T-cell (primary cell): ENCODE measurements at regions not wholly inside any gene's neighbourhood (a gene's known extent, or its start where the extent isn't known, plus 50 kb on each side); places are given as distances from the start of the nearest gene placed in this dataset.

Source experiments
- ATAC-seq, 4 experiments: fragments of 200-7000 bp in 3 of 4; fragments of 150-1000 bp in 1 of 4; cut with Tn5 transposase; replicated peaks in 1 of 4; 1 replicate in 3 of 4; 2 replicates in 1 of 4; pipeline ENCODE4 v1.10.0; 2021; ENCODE audit warnings: moderate library complexity in 3 of 4, mild to moderate bottlenecking in 2 of 4, moderate number of reproducible peaks in 1 of 4
- CTCF ChIA-PET, 2 donors: fragments of 300-600 bp; sonication (Branson Sonifier 250); formaldehyde crosslinking; loops; one replicate each; lab custom pipeline; 2022; ENCODE audit warnings: antibody characterized with exemption in 2 of 2; lab: Charles Lee
- POLR2A ChIA-PET, 2 donors: fragments of 300-600 bp; sonication (Branson Sonifier 250); formaldehyde crosslinking; loops; one replicate each; lab custom pipeline; 2022; ENCODE audit warnings: antibody characterized with exemption in 2 of 2; lab: Charles Lee
- DNase-seq, 35 experiments: peaks; one replicate each; pipeline versions ENCODE4 v3.0.0 to v3.0.0-alpha.2; 2013 to 2023
- H3K27ac ChIP-seq: one replicate; pipeline ENCODE4 v1.5.1; 2013; ENCODE audit warnings: low read length
- H3K27me3 ChIP-seq, 2 experiments: replicated peaks in 1 of 2; 1 replicate in 1 of 2; 2 replicates in 1 of 2; pipeline versions ENCODE4 v1.6.1 to v1.7.0; 2013; ENCODE audit warnings: low read length in 1 of 2, mixed read lengths in 1 of 2; ENCODE audit not compliant: control insufficient read depth in 2 of 2, insufficient read depth in 2 of 2; ENCODE audit errors: extremely low read depth in 1 of 2
- H3K36me3 ChIP-seq, 2 donors: 1 replicate in 1 of 2; 2 replicates in 1 of 2; pipeline versions ENCODE4 v1.6.1 to v1.7.0; 2013; ENCODE audit warnings: low read length in 1 of 2; ENCODE audit not compliant: control insufficient read depth in 2 of 2, insufficient read depth in 1 of 2; ENCODE audit errors: extremely low read depth in 1 of 2
- H3K4me1 ChIP-seq, 2 experiments: 1 replicate in 1 of 2; 2 replicates in 1 of 2; pipeline versions ENCODE4 v1.6.1 to v1.7.0; 2013; ENCODE audit warnings: low read length in 2 of 2, mixed read lengths in 1 of 2; ENCODE audit not compliant: insufficient read depth in 2 of 2, control insufficient read depth in 1 of 2; ENCODE audit errors: extremely low read depth in 1 of 2
- H3K4me3 ChIP-seq, 2 donors: 1 replicate in 1 of 2; 2 replicates in 1 of 2; pipeline versions ENCODE4 v1.5.1 to v1.7.0; 2013; ENCODE audit warnings: mild to moderate bottlenecking in 2 of 2, low read length in 1 of 2, moderate library complexity in 1 of 2; ENCODE audit not compliant: control insufficient read depth in 1 of 2; ENCODE audit errors: extremely low read depth in 1 of 2
- H3K9me3 ChIP-seq: 2 replicates; pipeline ENCODE4 v1.7.0; 2013
- H3K27ac Mint-ChIP-seq, 2 donors: one replicate each; pipeline ENCODE4 v1.8.0; 2020 to 2021; ENCODE audit warnings: mild to moderate bottlenecking in 2 of 2, mixed read lengths in 2 of 2
- H3K27me3 Mint-ChIP-seq, 2 donors: one replicate each; pipeline ENCODE4 v1.8.0; 2021 to 2022; ENCODE audit warnings: mixed read lengths in 2 of 2
- H3K36me3 Mint-ChIP-seq: one replicate; pipeline ENCODE4 v1.8.0; 2021; ENCODE audit warnings: mixed read lengths
- H3K4me1 Mint-ChIP-seq, 3 donors: one replicate each; pipeline ENCODE4 v1.8.0; 2020 to 2022; ENCODE audit warnings: mixed read lengths in 3 of 3, mild to moderate bottlenecking in 1 of 3
- H3K4me3 Mint-ChIP-seq, 3 donors: one replicate each; pipeline ENCODE4 v1.8.0; 2020 to 2022; ENCODE audit warnings: mild to moderate bottlenecking in 3 of 3, mixed read lengths in 3 of 3, moderate library complexity in 3 of 3
- H3K9me3 Mint-ChIP-seq, 3 donors: one replicate each; pipeline ENCODE4 v1.8.0; 2020 to 2022; ENCODE audit warnings: mixed read lengths in 3 of 3
- WGBS: methylation state at CpG from one replicate; pipeline ENCODE4 v1.1.5; 2013; ENCODE audit warnings: missing lambda C conversion rate; ENCODE audit not compliant: insufficient coverage; 5-methylcytosine and 5-hydroxymethylcytosine counted together

GRCh38 chr1:219518907-219519248 is 94.0 kb downstream of the ZC3H11B start:
- Mint-ChIP-seq H3K9me3 (no peaks in the 10 kb centered on the region), H3K27me3 (no peaks in the 10 kb centered on the region), H3K4me3 (no peak overlapping the region), H3K4me1 (no peaks in the 10 kb centered on the region), H3K36me3 (no peaks in the 10 kb centered on the region), H3K27ac (no peak overlapping the region)
- Histone ChIP-seq H3K27me3 (no peaks in the 10 kb centered on the region), H3K27ac (no peak overlapping the region), H3K9me3 (no peaks in the 10 kb centered on the region), H3K4me3 (no peak overlapping the region), H3K36me3 (no peaks in the 10 kb centered on the region), H3K4me1 (no peaks in the 10 kb centered on the region)
- DNase-seq = no peak
- ChIA-PET CTCF (no interaction called here), POLR2A (no interaction called here)
- ATAC-seq = no peak

GRCh38 chr1:219518168-219518906 is 94.6 kb downstream of the ZC3H11B start:
- DNase-seq (no peak), ATAC-seq (no peak)
- WGBS = no CpG with 5 or more reads among the region's 3 CpGs
- no peaks in the 10 kb centered on the region for H3K9me3 Mint-ChIP-seq
- Histone ChIP-seq H3K4me3 (no peak overlapping the region), H3K27me3 (no peaks in the 10 kb centered on the region), H3K4me1 (no peaks in the 10 kb centered on the region), H3K9me3 (no peaks in the 10 kb centered on the region), H3K36me3 (no peaks in the 10 kb centered on the region), H3K27ac (no peak overlapping the region)
- H3K27me3 Mint-ChIP-seq = no peaks in the 10 kb centered on the region
- no peak overlapping the region for H3K27ac Mint-ChIP-seq
- ChIA-PET CTCF (no interaction called here), POLR2A (no interaction called here)
- no peak overlapping the region for H3K4me3 Mint-ChIP-seq
- H3K4me1 Mint-ChIP-seq = no peaks in the 10 kb centered on the region
- no peaks in the 10 kb centered on the region for H3K36me3 Mint-ChIP-seq

GRCh38 chr1:219517031-219517430 is 95.9 kb downstream of the ZC3H11B start:
- Mint-ChIP-seq H3K9me3 (peaks cover 0 to 3% (median 0%) of the 10 kb centered on the region in 3 donors), H3K4me1 (no peaks in the 10 kb centered on the region), H3K36me3 (no peaks in the 10 kb centered on the region), H3K27ac (no peak overlapping the region), H3K27me3 (no peaks in the 10 kb centered on the region), H3K4me3 (no peak overlapping the region)
- H3K4me3 ChIP-seq = no peak overlapping the region
- no peak overlapping the region for H3K27ac ChIP-seq
- 100% methylated on average over 2 of the region's 3 CpGs for WGBS
- ChIA-PET POLR2A (no interaction called here), CTCF (no interaction called here)
- H3K9me3 ChIP-seq = no peaks in the 10 kb centered on the region
- no peaks in the 10 kb centered on the region for H3K36me3 ChIP-seq
- H3K27me3 ChIP-seq = no peaks in the 10 kb centered on the region
- DNase-seq = no peak
- no peaks in the 10 kb centered on the region for H3K4me1 ChIP-seq
- no peak for ATAC-seq

GRCh38 chr1:219514728-219515127 is 98.2 kb downstream of the ZC3H11B start:
- Histone ChIP-seq H3K4me3 (no peak overlapping the region), H3K27ac (no peak overlapping the region), H3K9me3 (no peaks in the 10 kb centered on the region), H3K36me3 (no peaks in the 10 kb centered on the region), H3K27me3 (no peaks in the 10 kb centered on the region), H3K4me1 (no peaks in the 10 kb centered on the region)
- Mint-ChIP-seq H3K9me3 (peaks cover 0 to 3% (median 0%) of the 10 kb centered on the region in 3 donors), H3K27me3 (no peaks in the 10 kb centered on the region), H3K4me1 (no peaks in the 10 kb centered on the region), H3K4me3 (no peak overlapping the region), H3K27ac (no peak overlapping the region), H3K36me3 (no peaks in the 10 kb centered on the region)
- ATAC-seq (no peak), DNase-seq (no peak)
- WGBS = no CpG with 5 or more reads among the region's 3 CpGs
- ChIA-PET POLR2A (no interaction called here), CTCF (no interaction called here)

- no peak overlapping the region for H3K4me3 ChIP-seq
- H3K27ac ChIP-seq = no peak overlapping the region
- Mint-ChIP-seq H3K27ac (no peak overlapping the region), H3K27me3 (no peaks in the 10 kb centered on the region), H3K4me1 (no peaks in the 10 kb centered on the region), H3K4me3 (no peak overlapping the region), H3K36me3 (no peaks in the 10 kb centered on the region), H3K9me3 (peaks cover 0 to 2% (median 0%) of the 10 kb centered on the region in 3 donors)
- POLR2A ChIA-PET = no interaction called here
- no peaks in the 10 kb centered on the region for H3K36me3 ChIP-seq
- CTCF ChIA-PET = no interaction called here
- ATAC-seq (no peak), DNase-seq (no peak)
- no peaks in the 10 kb centered on the region for H3K4me1 ChIP-seq
- no peaks in the 10 kb centered on the region for H3K9me3 ChIP-seq
- 60% methylated on average over 1 of the region's 2 CpGs for WGBS
- no peaks in the 10 kb centered on the region for H3K27me3 ChIP-seq
Observed at GRCh38 chr1:219507437-219507836, 105.5 kb downstream of the ZC3H11B start.

GRCh38 chr1:219506936-219507335 is 106.0 kb downstream of the ZC3H11B start:
- WGBS = no CpG with 5 or more reads among the region's 1 CpG
- Mint-ChIP-seq H3K4me1 (no peaks in the 10 kb centered on the region), H3K27me3 (no peaks in the 10 kb centered on the region), H3K4me3 (no peak overlapping the region), H3K36me3 (no peaks in the 10 kb centered on the region), H3K27ac (no peak overlapping the region), H3K9me3 (peaks cover 0 to 2% (median 0%) of the 10 kb centered on the region in 3 donors)
- DNase-seq (no peak), ATAC-seq (no peak)
- Histone ChIP-seq H3K27me3 (no peaks in the 10 kb centered on the region), H3K27ac (no peak overlapping the region), H3K4me1 (no peaks in the 10 kb centered on the region), H3K9me3 (no peaks in the 10 kb centered on the region), H3K4me3 (no peak overlapping the region), H3K36me3 (no peaks in the 10 kb centered on the region)
- CTCF ChIA-PET = no interaction called here
- POLR2A ChIA-PET = no interaction called here

- 40% methylated on average over 1 of the region's 4 CpGs for WGBS
- no peaks in the 10 kb centered on the region for H3K27me3 Mint-ChIP-seq
- no peak overlapping the region for H3K27ac ChIP-seq
Observed at GRCh38 chr1:219506473-219506899, 106.4 kb downstream of the ZC3H11B start.

More at GRCh38 chr1:219506473-219506899, 106.4 kb downstream of the ZC3H11B start:
- Mint-ChIP-seq H3K4me1 (no peaks in the 10 kb centered on the region), H3K36me3 (no peaks in the 10 kb centered on the region), H3K9me3 (peaks cover 0 to 2% (median 0%) of the 10 kb centered on the region in 3 donors), H3K4me3 (no peak overlapping the region), H3K27ac (no peak overlapping the region)
- Histone ChIP-seq H3K36me3 (no peaks in the 10 kb centered on the region), H3K9me3 (no peaks in the 10 kb centered on the region), H3K4me3 (no peak overlapping the region), H3K4me1 (no peaks in the 10 kb centered on the region), H3K27me3 (no peaks in the 10 kb centered on the region)
- ChIA-PET POLR2A (no interaction called here), CTCF (no interaction called here)
- no peak for DNase-seq
- ATAC-seq = no peak
